Spleen (tissue), 7 donors: ENCODE measurements at regions not wholly inside any gene's neighbourhood (a gene's known extent, or its start where the extent isn't known, plus 50 kb on each side); places are given as distances from the start of the nearest gene placed in this dataset.

Source experiments
- CTCF ChIP-seq, 11 experiments: fragments of 200-600 bp in 7 of 11; fragments of 450-650 bp in 4 of 11; sonication (generic) in 4 of 11; IDR thresholded peaks in 8 of 11; conservative IDR thresholded peaks in 3 of 11; 1 replicate in 7 of 11; 2 replicates in 4 of 11; pipeline versions ENCODE4 v1.4.0 to v1.8.0; 2016 to 2021; ENCODE audit warnings: antibody characterized with exemption in 11 of 11, inconsistent platforms in 4 of 11, mild to moderate bottlenecking in 1 of 11
- POLR2A ChIP-seq, 3 donors: fragments of 450-650 bp; IDR thresholded peaks; one replicate each; pipeline ENCODE4 v1.5.1; 2017; ENCODE audit warnings: antibody characterized with exemption in 3 of 3, mild to moderate bottlenecking in 1 of 3
- donor health status: DM: no; HTN: no; CAD: no; lungs with moderate emphysema.
- donor health status: DM: no; HTN: no; CAD: no.
- donor health status: DM: no; HTN: no; CAD: no.

DNA sequence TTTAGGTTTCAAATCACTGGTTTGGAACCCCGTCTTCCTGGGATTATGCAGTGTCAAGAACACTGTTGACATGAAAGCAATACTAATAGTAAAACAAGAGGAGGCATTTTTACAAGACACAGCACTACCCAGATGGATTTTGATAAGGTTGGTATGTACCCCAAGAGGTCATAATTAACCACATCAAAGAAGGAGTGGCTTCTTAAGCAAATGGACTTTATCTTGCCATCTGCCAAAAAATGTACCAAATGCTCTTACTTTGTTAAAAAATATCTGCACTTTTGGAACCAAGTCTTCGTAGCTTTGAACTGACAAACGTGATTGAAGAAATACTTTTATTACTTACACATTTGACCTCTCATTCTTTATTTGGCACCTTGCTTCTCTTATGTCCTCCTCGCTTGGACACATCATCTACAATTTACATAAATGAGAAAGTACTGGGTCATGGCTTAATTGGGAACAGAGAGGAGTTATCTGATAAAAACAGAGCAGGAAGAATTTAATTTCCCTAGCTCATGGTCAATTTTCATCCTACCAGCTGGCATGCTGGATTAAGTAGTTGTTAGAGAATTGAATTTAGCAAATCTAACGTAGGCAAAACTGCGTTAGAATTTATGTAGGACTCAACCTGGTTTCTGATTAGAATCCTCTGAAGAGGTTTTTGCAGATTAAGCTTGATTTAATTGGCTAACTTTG lies 54.5 kb upstream of the PRICKLE1 start:
- TF ChIP-seq CTCF (IDR thresholded peaks at IDR 0.05 in 8 of 11, conservative IDR thresholded peaks at IDR 0.05 in 3 of 11) (no peak), POLR2A (IDR thresholded peaks at IDR 0.05) (no peak)
